HS-27A (cell line): ENCODE measurements at regions not wholly inside any gene's neighbourhood (a gene's known extent, or its start where the extent isn't known, plus 50 kb on each side); places are given as distances from the start of the nearest gene placed in this dataset.

ENCODE experiments used
- DNase-seq: peaks from one replicate; pipeline ENCODE4 v3.0.0-alpha.2; 2012; ENCODE audit warnings: low read depth, missing footprints

- DNase-seq, result peak; percentile 93
Observed at GRCh38 chr4:176443117-176443516, 123.4 kb downstream of the SPCS3 start.

- DNase-seq, result no peak
Observed at GRCh38 chr4:176443646-176444409, 124.1 kb downstream of the SPCS3 start.

GRCh38 chr4:176444741-176445140 is 125.0 kb downstream of the SPCS3 start:
- DNase-seq, result no peak

- no peak for DNase-seq
Observed at GRCh38 chr4:176448761-176449160, 129.0 kb downstream of the SPCS3 start.

- no peak for DNase-seq
Observed at GRCh38 chr4:176451443-176451842, 131.7 kb downstream of the SPCS3 start.

- DNase-seq, result no peak
Observed at GRCh38 chr4:176453079-176453478, 133.3 kb downstream of the SPCS3 start.

- DNase-seq, result no peak
Observed at GRCh38 chr4:176453658-176454057, 133.9 kb downstream of the SPCS3 start.

- no peak for DNase-seq
Observed at GRCh38 chr4:176464748-176465147, 145.0 kb downstream of the SPCS3 start.

GRCh38 chr4:176467001-176467400 is 147.2 kb downstream of the SPCS3 start:
- DNase-seq, result no peak

- no peak for DNase-seq
Observed at GRCh38 chr4:176469546-176469945, 149.8 kb downstream of the SPCS3 start.

GRCh38 chr4:176470671-176471070 is 150.9 kb downstream of the SPCS3 start:
- no peak for DNase-seq

GRCh38 chr4:176475067-176475466 is 155.3 kb downstream of the SPCS3 start:
- DNase-seq, result no peak

GRCh38 chr4:176478076-176478475 is 158.3 kb downstream of the SPCS3 start:
- DNase-seq, result no peak

GRCh38 chr4:176479767-176480166 is 160.0 kb downstream of the SPCS3 start:
- DNase-seq, result no peak

GRCh38 chr4:176482972-176483371 is 163.2 kb downstream of the SPCS3 start:
- DNase-seq, result no peak

- DNase-seq, result no peak
Observed at GRCh38 chr4:176484301-176484984, 164.7 kb downstream of the SPCS3 start.

GRCh38 chr4:176489001-176489400 is 169.2 kb downstream of the SPCS3 start:
- DNase-seq, result no peak

- no peak for DNase-seq
Observed at GRCh38 chr4:176492646-176493302, 173.0 kb downstream of the SPCS3 start.

- peak; percentile 63 for DNase-seq
Observed at GRCh38 chr4:176498617-176499256, 179.0 kb downstream of the SPCS3 start.

- peak; percentile 29 for DNase-seq
Observed at GRCh38 chr4:176499518-176499917, 179.8 kb downstream of the SPCS3 start.

- no peak for DNase-seq
Observed at GRCh38 chr4:176500894-176501293, 181.1 kb downstream of the SPCS3 start.

GRCh38 chr4:176504118-176504517 is 184.4 kb downstream of the SPCS3 start:
- DNase-seq, result no peak
